T follicular helper cell (primary cell): ENCODE measurements at regions not wholly inside any gene's neighbourhood (a gene's known extent, or its start where the extent isn't known, plus 50 kb on each side); places are given as distances from the start of the nearest gene placed in this dataset.

Experiments used
- DNase-seq: peaks from one replicate; pipeline ENCODE4 v3.0.0-alpha.2; 2020; ENCODE audit warnings: low read depth

- no peak for DNase-seq
Measured at GRCh38 chr3:40817017-40817416, 292.3 kb downstream of the ZNF621 start.

DNA sequence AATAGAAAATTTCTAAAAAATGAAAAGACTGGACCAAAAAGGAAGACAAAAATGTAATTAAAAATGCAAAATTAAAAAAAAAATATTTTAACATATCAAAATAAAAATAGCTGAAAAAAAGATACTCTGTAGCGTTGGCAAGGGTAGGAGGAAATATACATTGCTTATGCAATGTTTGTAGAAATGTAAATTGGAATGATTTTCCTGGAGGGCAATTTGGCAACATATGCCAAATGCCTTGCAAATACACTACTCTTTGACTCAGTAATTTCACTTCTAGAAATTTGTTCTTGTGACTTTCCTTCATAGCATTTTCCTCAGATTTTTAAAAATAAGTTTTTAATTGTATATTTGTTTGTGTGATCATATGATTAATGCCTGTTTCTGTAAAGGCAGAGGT, 296.6 kb downstream of the ZNF621 start:
- no peak for DNase-seq

GRCh38 chr3:40827226-40827625, 302.5 kb downstream of the ZNF621 start:
- no peak for DNase-seq

- DNase-seq: no peak
Measured at GRCh38 chr3:40827942-40828688, 303.4 kb downstream of the ZNF621 start.

DNA sequence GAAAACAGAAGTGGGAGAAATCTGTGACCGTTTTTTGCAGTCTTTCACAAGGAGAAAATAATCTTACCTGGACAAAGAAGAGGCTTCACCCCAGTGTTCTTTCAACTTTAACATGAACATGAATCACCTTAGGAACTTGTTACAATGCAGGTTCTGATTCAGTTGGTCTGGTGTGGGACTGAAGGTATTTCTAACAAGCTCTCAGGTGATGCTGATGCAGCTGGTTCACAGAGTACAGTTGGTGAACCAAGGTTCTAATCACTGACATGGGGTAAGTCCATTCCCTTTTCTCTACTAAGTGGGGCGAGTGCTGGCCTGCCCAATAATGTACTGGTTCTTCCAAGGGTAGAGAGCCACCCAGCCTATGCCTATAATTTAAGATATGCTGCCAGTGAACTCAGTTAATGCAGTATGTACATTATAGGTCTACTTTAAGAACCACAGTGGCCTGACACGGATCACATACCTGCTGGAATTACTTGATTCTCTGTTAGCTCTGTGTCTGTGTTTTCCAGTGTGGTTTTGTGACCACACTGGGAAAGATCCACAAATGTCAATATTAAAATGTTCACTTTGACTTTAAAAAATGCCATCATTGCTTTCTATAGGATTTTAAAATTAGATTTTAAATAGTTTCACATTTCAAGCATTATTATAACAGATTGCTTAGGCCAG, 304.1 kb downstream of the ZNF621 start:
- DNase-seq: no peak

DNA sequence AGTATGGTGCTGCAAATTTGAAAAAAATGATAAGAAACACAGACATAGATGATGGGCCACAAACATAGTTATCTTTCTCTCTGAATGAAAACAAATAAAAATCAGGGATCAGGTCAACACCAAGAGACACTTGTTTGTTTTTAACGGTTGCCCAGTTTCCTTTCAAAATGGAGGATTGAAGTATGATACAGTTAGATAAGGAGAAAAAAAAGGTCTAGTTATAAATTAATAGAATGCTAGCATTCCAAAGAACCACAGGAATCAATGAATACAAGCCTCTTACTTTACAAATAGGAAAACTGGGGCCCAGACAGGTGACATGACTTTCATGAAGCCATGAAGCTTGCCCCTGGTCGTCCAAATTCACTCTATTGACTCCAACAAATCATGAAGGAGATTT, 305.1 kb downstream of the ZNF621 start:
- DNase-seq: no peak

- no peak for DNase-seq
Measured at GRCh38 chr3:40837300-40837699, 312.5 kb downstream of the ZNF621 start.

DNA sequence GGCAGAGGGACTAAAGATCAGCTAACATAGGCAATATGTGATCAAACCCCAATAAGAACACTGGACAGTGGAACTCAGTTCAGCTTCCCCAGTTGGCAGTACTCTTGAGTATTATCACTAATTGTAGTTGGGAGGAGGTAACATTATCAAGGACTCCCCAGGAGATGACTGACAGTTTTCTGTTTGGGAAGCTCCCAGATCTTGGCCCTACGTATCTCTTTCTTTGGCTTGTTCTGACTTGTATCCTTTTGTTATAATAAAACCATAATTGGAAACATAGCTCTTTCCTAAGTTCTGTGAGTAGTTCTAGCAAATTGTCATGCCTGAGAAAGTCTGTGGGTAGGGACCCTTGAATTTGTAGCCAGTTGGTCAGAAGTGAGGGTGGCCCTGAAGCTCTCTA, 316.4 kb downstream of the ZNF621 start:
- no peak for DNase-seq

- no peak for DNase-seq
Measured at GRCh38 chr3:40841570-40842109, 316.9 kb downstream of the ZNF621 start.

- no peak for DNase-seq
Measured at GRCh38 chr3:40842714-40843113, 318.0 kb downstream of the ZNF621 start.

GRCh38 chr3:40843208-40843624, 318.5 kb downstream of the ZNF621 start:
- no peak for DNase-seq

- no peak for DNase-seq
Measured at GRCh38 chr3:40843851-40844548, 319.2 kb downstream of the ZNF621 start.

GRCh38 chr3:40844896-40845295, 320.1 kb downstream of the ZNF621 start:
- DNase-seq: no peak

- DNase-seq: no peak
Measured at GRCh38 chr3:40845447-40845846, 320.7 kb downstream of the ZNF621 start.

DNA sequence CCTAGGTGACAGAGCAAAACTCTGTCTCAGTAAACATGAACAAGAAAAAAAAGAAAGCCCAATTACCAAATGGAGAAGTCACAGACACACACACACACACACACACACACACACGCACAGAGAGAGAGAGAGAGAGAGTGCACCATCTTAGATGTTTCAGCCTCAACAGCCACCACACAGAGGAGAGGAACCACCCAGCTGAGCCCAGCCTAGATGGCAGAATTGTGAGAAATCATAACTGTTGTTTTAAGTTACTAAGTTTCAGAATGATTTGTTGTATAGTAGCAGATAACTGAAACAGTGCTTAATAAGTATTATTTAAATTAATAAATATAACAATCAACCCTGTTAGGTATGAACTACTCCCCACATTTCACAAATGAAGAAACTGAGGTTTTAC, 321.2 kb downstream of the ZNF621 start:
- no peak for DNase-seq

- no peak for DNase-seq
Measured at GRCh38 chr3:40846451-40846850, 321.7 kb downstream of the ZNF621 start.

GRCh38 chr3:40847551-40847992, 322.8 kb downstream of the ZNF621 start:
- no peak for DNase-seq

GRCh38 chr3:40848421-40848820, 323.7 kb downstream of the ZNF621 start:
- DNase-seq: no peak

DNA sequence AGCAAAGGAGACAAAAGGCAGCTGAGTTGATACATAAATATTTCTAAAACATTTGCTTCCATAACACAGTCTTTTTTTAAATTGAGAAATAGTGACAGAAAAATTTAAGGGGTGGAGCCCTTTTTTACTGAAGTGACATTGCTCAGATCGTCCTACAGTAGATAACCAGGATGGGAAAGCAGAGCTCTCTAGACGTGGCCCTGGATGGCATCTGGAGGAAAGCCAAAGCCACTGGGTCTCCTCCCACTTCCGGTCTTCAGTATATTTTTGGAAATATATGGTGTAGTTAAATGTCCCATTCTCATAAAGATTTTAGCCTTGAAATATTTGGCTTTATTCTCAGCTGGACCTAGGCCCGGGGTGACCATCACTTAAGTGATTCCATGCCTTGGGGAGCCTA, 326.1 kb downstream of the ZNF621 start:
- no peak for DNase-seq

- no peak for DNase-seq
Measured at GRCh38 chr3:40851836-40852235, 327.1 kb downstream of the ZNF621 start.

GRCh38 chr3:40852712-40853111, 328.0 kb downstream of the ZNF621 start:
- DNase-seq: no peak

GRCh38 chr3:40853474-40853873, 328.7 kb downstream of the ZNF621 start:
- no peak for DNase-seq

DNA sequence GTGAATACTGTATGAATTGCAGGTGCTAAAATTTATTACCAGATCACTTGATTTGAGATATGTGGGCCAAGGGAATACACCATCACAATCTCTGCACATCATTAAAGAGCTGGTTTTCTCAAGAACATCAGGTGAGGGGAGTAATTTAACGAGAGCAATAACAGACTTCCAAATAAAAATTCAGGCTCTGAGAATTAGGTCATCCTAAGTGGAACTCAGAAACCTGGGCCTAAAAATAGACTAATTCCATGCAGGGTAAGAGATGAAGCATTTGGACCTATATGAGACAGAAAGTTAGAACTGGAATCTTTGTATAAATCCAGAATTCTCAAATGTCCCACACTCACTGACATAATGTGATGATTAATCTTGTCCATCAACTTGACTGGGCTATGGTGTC, 331.1 kb downstream of the ZNF621 start:
- DNase-seq: no peak
